ENCODE measurements at regions not wholly inside any gene's neighbourhood (a gene's known extent, or its start where the extent isn't known, plus 50 kb on each side); places are given as distances from the start of the nearest gene placed in this dataset.

DNA sequence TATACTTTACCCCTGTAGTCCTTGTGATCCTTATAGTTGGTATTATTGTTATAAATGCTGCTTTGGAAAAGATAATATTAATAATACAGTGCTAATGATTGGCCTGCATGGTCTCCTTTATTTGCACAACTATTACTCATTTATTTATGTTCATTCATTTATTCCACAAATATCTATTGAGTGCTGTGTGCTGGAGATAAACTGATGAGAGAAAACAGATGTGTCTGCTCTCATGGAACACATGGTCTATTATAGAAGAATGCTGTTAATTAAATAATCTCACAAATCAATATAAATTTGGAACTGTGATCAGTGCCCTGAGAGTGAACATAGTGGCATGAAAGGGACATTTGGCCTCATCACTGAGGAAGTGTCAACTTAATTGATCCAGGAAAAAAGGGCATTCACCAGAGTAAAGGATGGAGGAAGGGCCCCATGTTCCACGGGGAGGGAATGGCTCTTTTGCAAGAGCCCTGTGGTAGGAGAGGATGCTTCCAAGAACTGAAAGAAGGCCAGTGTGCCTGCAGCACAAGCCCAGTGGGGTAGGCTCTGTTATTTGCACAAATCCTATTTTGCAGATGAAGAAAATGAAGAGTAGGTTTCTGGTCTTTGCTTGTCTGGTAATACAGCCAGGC, 91.5 kb upstream of the STK39 start:
- no peak for DNase-seq (ENCODE audit: low read depth, low spot score)

DNA sequence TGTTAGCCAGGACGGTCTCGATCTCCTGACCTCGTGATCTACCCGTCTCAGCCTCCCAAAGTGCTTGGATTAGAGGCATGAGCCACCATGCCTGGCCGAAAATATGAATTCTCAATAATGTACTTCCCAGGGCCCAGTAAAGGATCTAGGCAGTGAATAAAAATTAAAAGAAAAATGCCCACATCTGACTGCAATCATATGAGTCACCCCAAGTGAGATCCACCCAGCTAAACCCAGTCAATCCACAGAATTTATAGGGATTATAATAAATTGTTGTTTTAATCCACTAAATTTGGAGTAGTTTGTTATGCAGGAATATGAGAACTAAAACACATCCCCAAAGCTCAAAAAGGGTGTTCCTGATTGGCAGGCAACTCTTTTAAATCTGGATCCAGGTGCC, 93.5 kb upstream of the STK39 start:
- DNase-seq (ENCODE audit: low read depth, low spot score): no peak

- peak; percentile 17 for DNase-seq (ENCODE audit: low read depth, low spot score)
These were observed 96.2 kb upstream of the STK39 start for GRCh38 chr2:168343586-168343985.

- DNase-seq (ENCODE audit: low read depth, low spot score): no peak
These were observed 97.3 kb upstream of the STK39 start for GRCh38 chr2:168344706-168345105.

- no peak for DNase-seq (ENCODE audit: low read depth, low spot score)
These were observed 98.2 kb upstream of the STK39 start for GRCh38 chr2:168345601-168346000.

- DNase-seq (ENCODE audit: low read depth, low spot score): peak; percentile 85
These were observed 99.5 kb upstream of the STK39 start for GRCh38 chr2:168346725-168347477.

DNA sequence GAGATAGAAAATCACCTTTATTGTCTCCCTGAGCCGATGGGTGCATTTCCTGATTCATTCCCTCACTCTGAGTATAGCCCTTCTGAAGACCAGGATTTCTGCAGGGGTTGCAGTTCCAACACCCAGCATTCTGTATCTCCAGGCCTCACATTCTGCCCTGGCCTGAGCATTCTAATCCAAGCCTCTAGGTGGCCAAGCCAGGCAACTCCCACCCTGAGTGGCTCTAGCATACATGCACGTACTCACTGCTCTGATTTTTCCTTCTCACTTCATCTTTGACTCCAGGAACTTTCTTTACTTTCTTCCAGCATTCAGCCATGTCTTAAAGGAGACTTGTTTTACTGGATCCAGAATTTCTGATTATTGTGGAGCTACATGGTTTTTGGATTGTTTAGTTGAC, 100.7 kb upstream of the STK39 start:
- peak; percentile 41 for DNase-seq (ENCODE audit: low read depth, low spot score)

- DNase-seq (ENCODE audit: low read depth, low spot score): no peak
These were observed 103.0 kb upstream of the STK39 start for GRCh38 chr2:168350380-168350779.

- no peak for DNase-seq (ENCODE audit: low read depth, low spot score)
These were observed 102.8 kb upstream of the CERS6 start for GRCh38 chr2:168353251-168353650.

- DNase-seq (ENCODE audit: low read depth, low spot score): no peak
These were observed 101.6 kb upstream of the CERS6 start for GRCh38 chr2:168354499-168354898.

DNA sequence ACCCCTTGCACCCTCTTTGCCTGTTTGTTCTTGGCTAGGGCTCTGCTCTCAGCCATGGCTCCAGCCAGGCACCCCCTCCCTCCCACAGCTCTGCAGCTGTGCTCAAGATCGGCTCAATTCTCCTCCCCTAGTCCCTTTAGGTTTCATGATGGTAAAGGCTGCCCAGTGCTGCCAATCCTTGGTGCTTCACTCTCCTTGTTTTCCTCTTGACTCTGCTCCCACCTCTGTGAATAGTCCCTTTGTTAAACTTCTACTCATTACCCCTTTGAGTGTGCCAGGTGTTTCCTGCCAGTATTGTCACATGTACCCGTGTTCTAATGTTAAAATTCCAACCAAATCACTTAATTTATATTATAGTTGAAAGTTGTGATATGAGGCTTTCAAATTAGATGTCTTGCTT, 101.0 kb upstream of the CERS6 start:
- no peak for DNase-seq (ENCODE audit: low read depth, low spot score)

- DNase-seq (ENCODE audit: low read depth, low spot score): no peak
These were observed 100.1 kb upstream of the CERS6 start for GRCh38 chr2:168355779-168356476.

DNA sequence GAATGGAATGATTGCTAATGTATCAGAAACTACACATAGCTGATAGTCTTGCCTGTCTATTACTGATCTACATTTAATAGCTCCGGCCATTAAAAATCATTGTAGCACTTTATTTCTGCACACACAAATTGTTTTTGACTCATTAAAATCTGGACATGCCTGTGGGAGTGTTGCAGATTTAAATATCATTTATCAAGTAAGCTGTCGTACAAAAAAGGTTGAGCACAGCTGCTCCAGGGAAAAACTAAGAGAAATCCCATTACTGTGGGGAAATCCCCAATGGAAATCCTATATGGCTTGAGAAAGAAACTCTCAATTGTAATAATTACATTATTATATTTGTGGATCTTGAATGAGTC, 99.6 kb upstream of the CERS6 start:
- no peak for DNase-seq (ENCODE audit: low read depth, low spot score)

GRCh38 chr2:168357797-168358472, 98.1 kb upstream of the CERS6 start:
- no peak for DNase-seq (ENCODE audit: low read depth, low spot score)

GRCh38 chr2:168359082-168359481, 97.0 kb upstream of the CERS6 start:
- no peak for DNase-seq (ENCODE audit: low read depth, low spot score)

GRCh38 chr2:168363347-168364092, 92.6 kb upstream of the CERS6 start:
- no peak for DNase-seq (ENCODE audit: low read depth, low spot score)

- DNase-seq (ENCODE audit: low read depth, low spot score): no peak
These were observed 90.9 kb upstream of the CERS6 start for GRCh38 chr2:168365094-168365621.

DNA sequence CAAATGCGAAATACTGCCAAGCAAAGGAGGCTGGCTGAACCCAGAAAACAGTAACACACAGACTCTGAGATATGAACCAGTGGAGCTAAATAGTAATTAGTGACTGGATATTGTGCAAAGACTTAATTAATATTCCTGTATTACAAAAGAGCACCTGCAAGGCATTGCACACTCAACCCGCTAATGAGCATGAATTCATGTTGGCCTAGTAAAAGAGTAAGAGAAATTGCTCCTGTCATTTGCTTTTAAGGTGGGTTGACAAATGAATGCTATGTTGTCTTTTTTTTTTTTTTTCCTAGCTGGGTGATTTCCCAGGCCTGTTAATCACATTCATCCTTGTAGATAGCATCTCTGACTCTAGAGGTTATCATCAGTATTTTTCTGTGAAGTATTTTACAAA, 87.0 kb upstream of the CERS6 start:
- DNase-seq (ENCODE audit: low read depth, low spot score): no peak

- DNase-seq (ENCODE audit: low read depth, low spot score): no peak
These were observed 84.6 kb upstream of the CERS6 start for GRCh38 chr2:168371273-168372019.

DNA sequence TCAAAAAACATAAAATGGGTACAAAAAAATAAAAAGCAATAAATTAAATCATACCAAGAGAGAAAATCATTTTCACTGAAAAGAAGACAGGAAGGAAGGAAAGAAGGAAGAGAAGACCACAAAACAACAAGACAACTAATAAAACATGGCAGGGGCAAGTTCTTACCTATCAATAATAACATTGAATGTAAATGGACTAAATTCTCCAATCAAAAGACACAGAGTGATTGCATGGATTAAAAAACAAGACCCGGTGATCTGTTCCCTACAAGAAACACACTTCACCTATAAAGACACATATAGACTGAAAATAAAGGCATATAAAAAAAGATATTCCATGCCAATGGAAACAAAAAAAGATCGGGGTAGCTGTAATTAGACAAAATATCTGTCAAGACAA, 82.6 kb upstream of the CERS6 start:
- DNase-seq (ENCODE audit: low read depth, low spot score): no peak
